Bronchial epithelial cell (primary cell): ENCODE measurements at regions not wholly inside any gene's neighbourhood (a gene's known extent, or its start where the extent isn't known, plus 50 kb on each side); places are given as distances from the start of the nearest gene placed in this dataset.

Source experiments
- DNase-seq: peaks from one replicate; pipeline ENCODE4 v3.0.0-alpha.2; 2010; ENCODE audit warnings: low read depth
- FAIRE-seq: peaks from 2 replicates; lab custom pipeline; 2011; peaks lifted over from hg19 to GRCh38; lab: Jason Lieb, UNC
- H3K27me3 ChIP-seq: 2 replicates; pipeline ENCODE4 v1.5.1; 2011; ENCODE audit warnings: low read length; ENCODE audit not compliant: control insufficient read depth, insufficient read depth
- H3K36me3 ChIP-seq: 2 replicates; pipeline ENCODE4 v1.5.1; 2011; ENCODE audit warnings: low read length; ENCODE audit not compliant: control insufficient read depth, insufficient read depth
- H3K4me3 ChIP-seq: 2 replicates; pipeline ENCODE4 v1.5.1; 2011; ENCODE audit warnings: mild to moderate bottlenecking, low read depth, low read length, control low read depth
- CTCF ChIP-seq: IDR thresholded peaks from 2 replicates; pipeline ENCODE4 v1.5.1; 2011; ENCODE audit warnings: mild to moderate bottlenecking, moderate library complexity, low read length, control low read depth, inconsistent platforms; ENCODE audit not compliant: insufficient read depth, severe bottlenecking

- FAIRE-seq (no peak), DNase-seq (no peak)
- Histone ChIP-seq H3K27me3 (no peaks in the 10 kb centered on the region), H3K36me3 (no peaks in the 10 kb centered on the region), H3K4me3 (no peak overlapping the region)
- TF ChIP-seq CTCF = no peak
Measured at GRCh38 chr11:22431106-22431505, 92.9 kb downstream of the SLC17A6 start.

DNA sequence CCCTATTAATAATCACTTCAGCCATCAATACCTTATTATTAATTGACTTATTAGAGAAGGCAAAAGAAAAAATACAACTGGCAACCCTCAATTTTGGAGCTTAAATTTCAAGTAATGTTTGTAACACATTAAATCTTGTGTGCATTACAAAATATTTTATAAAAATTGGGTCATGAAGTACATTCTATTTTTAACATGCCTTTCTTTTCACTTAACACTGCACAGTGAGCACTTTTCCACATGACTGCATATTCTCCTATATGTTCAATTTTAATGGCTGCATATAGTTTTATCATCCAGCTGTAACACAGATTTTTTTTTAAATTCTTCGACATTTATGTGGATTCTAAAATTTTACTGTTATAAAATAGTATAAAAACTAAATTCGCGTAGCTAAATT, 92.5 kb downstream of the SLC17A6 start:
- Histone ChIP-seq H3K27me3 (no peaks in the 10 kb centered on the region), H3K36me3 (no peaks in the 10 kb centered on the region), H3K4me3 (no peak overlapping the region)
- TF ChIP-seq CTCF = no peak
- DNase-seq (no peak), FAIRE-seq (no peak)

- H3K4me3 ChIP-seq = no peak overlapping the region
- H3K36me3 ChIP-seq = no peaks in the 10 kb centered on the region
- no peak for TF ChIP-seq CTCF
- no peaks in the 10 kb centered on the region for H3K27me3 ChIP-seq
- FAIRE-seq (no peak), DNase-seq (no peak)
Measured at GRCh38 chr11:22430141-22430541, 92.0 kb downstream of the SLC17A6 start.
